GM18861 (cell line): ENCODE measurements at regions not wholly inside any gene's neighbourhood (a gene's known extent, or its start where the extent isn't known, plus 50 kb on each side); places are given as distances from the start of the nearest gene placed in this dataset.

ENCODE experiments used
- ATAC-seq: cut with Tn5 transposase; IDR thresholded peaks from one replicate; pipeline ENCODE4 v1.9.1; 2021; ENCODE audit not compliant: unreplicated experiment

DNA sequence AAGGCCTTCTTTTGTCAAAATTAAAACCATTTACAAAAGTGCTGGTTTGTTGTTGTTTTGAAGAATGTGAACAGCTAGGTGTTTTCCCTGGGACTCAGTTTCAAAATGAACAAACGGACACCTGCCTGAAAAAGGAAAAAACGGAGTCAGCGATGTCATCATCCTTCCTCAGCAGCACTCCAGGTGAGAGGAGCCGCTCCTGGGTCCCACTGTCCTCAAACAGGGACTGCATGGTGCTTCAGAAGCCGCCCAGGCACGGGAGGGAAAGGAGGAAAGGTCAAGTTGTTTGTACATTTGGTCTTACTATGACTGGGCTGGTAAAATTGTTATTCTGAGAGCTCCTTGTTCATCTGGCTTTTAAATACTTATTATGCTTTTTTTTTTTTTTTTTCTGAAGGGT, 69.0 kb upstream of the ZSWIM6 start:
- no peak for ATAC-seq

GRCh38 chr5:61263561-61264272, 68.3 kb upstream of the ZSWIM6 start:
- ATAC-seq, result no peak

- ATAC-seq, result no peak
Observed at GRCh38 chr5:61264273-61264661, 67.8 kb upstream of the ZSWIM6 start.

GRCh38 chr5:61267116-61267515, 64.9 kb upstream of the ZSWIM6 start:
- ATAC-seq, result no peak

DNA sequence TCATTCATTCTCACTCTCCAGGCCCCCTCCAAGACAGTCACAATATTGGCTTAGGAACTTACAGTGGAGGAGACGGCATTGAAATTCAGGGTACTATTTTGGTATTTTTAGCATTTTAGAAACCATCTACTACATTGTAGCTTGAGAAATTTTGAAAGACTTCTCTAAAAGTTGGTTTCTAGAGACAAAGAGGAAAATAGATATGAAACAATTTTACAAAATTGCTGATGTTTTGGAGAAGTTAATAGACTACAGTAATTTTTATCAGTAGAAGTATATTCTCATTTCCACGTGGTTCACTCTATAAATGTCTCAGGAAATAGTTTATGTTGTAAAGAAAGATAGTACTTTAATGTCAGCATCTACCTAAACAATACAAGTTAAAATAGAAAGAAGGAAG, 63.2 kb upstream of the ZSWIM6 start:
- ATAC-seq, result no peak

- ATAC-seq, result no peak
Observed at GRCh38 chr5:61270510-61271165, 61.4 kb upstream of the ZSWIM6 start.

- ATAC-seq, result no peak
Observed at GRCh38 chr5:61272688-61273087, 59.4 kb upstream of the ZSWIM6 start.

DNA sequence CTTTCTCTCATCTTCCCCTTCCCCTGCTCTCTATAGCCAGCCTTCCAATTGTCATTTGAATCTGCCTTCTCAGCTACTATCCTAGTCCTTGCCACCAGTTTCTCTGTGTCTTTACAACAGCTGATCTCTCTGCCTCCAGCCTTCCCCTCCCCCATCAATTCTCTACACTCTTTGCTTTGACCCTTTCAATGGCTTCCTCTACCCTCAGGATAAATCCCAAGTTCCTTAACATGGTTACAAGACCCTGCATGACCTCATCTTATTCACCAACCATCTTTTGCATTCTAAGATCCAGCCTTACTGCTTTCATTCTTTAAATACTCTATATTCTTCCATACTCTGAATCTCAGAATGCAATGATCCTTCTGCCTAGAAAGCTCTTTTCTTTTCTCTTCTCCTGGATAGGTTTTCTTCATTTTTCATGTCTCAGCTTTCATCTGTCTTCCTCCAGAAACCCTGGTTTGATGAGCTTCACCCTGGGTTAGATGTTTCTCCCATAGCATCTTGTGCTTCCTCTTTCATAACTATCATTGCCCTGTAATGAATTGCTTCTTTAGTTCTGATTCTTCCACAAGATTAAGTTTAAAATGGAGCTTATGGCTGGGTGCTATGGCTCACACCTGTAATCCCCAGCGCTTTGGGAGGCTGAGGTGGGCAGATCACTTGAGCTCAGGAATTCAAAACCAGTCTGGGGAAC, 58.6 kb upstream of the ZSWIM6 start:
- ATAC-seq, result no peak

DNA sequence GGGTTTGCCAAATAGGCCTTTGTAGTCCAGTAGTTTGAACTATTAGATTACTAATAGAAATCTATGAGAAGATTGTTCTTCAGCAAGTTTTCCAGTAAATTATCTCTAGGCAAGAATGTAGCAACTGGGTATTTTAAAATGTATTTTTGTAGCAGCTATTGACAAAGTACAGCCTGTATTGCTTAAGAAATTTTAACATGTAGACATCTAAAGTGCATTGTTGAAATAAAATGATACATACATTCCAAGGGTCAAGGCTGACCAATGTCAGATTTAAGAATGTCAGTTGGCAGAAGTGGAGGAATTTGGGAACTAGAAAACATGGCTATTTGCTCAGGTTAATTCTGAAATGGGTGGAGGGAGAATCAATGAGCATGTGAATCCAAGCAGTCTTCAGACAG, 57.5 kb upstream of the ZSWIM6 start:
- ATAC-seq, result no peak

- ATAC-seq, result no peak
Observed at GRCh38 chr5:61275841-61276240, 56.2 kb upstream of the ZSWIM6 start.

GRCh38 chr5:61277190-61277589, 54.9 kb upstream of the ZSWIM6 start:
- ATAC-seq, result no peak

GRCh38 chr5:61277781-61278180, 54.3 kb upstream of the ZSWIM6 start:
- no peak for ATAC-seq

GRCh38 chr5:61279725-61280124, 52.3 kb upstream of the ZSWIM6 start:
- no peak for ATAC-seq

DNA sequence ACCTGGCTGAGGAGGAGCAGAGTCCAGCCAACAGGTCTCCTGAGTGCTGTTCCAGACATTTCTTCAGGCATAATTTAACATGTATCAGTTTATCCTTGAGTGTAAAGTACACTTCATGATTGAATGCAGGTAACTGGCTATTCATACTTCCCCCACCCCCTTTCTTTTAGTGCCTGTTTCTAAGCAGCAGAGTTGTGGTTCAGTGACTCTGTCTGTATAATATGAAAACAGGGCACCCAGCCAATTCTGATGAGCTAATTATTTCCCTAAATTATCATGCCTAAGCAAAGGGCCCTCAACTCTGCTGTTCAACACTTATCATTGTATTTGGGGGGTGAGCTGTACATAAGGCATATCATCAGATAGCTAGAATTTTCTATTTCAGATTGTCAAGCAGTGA, 51.9 kb upstream of the ZSWIM6 start:
- ATAC-seq, result peak; percentile 48

DNA sequence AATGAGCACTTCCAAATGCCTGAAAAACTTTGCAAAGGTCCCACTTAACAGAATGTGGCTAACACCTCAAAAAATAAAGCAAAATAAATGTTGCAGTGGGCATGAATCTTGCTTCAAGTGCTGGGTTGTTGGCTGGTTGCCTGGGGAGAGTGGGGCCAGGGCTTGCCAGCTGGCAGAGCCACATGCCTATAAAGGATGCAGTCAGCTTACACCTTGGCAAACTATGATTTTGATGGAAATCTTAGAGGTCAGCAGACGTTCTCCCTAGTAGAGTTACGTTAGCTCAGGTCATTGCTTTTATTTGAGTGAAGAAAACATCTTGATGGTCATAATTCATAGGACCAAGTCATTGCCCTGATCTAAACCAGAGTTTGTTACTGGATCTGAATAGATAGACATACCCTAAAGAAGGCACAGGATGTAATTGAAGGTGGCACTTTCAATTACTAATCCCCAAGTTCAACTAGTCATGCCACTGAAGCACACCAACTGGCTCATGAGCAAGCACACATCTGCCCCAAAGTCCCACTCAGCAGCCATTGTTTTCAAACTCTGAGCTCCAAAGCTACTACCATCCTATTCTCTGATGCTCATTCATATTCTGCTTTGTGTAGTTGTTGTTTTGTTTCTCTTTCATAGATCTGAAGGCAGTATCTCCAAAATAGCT, 51.2 kb upstream of the ZSWIM6 start:
- ATAC-seq, result no peak

- no peak for ATAC-seq
Observed at GRCh38 chr5:61281686-61282085, 50.4 kb upstream of the ZSWIM6 start.
